C4-2B (cell line): ENCODE measurements at regions not wholly inside any gene's neighbourhood (a gene's known extent, or its start where the extent isn't known, plus 50 kb on each side); places are given as distances from the start of the nearest gene placed in this dataset.
"Not testable (repeated sequence)": the region's sequence is repeated elsewhere in the genome, so short reads cannot be mapped to it uniquely, and the experiment has no call there.

Experiments used
- CTCF ChIP-seq: fragments of 450-650 bp; conservative IDR thresholded peaks from 2 replicates; pipeline ENCODE4 v1.5.1; 2017; ENCODE audit warnings: mild to moderate bottlenecking
- ZFX ChIP-seq: fragments of 450-650 bp; IDR thresholded peaks from 2 replicates; pipeline ENCODE4 v1.6.1; 2017

DNA sequence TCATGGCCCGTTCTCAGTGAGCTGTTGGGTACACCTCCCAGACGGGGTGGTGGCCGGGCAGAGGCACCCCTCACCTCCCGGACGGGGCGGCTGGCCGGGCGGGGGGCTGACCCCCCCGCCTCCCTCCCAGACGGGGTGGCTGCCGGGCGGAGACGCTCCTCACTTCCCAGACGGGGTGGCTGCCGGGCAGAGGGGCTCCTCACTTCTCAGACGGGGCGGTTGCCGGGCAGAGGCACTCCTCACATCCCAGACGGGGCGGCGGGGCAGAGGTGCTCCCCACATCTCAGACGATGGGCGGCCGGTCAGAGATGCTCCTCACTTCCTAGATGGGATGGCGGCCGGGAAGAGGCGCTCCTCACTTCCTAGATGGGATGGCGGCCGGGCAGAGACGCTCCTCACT is 129.7 kb upstream of the DAAM1 start:
- TF ChIP-seq CTCF, ZFX: not testable (repeated sequence)
